22Rv1 (cell line): ENCODE measurements at regions not wholly inside any gene's neighbourhood (a gene's known extent, or its start where the extent isn't known, plus 50 kb on each side); places are given as distances from the start of the nearest gene placed in this dataset.

Experiments used
- H3K27ac ChIP-seq: fragments of 450-650 bp; 2 replicates; pipeline ENCODE4 v1.5.1; 2017
- CTCF ChIP-seq: fragments of 450-650 bp; IDR thresholded peaks from 2 replicates; pipeline ENCODE4 v1.5.1; 2017; ENCODE audit warnings: mild to moderate bottlenecking
- ZFX ChIP-seq: fragments of 450-650 bp; IDR thresholded peaks from 2 replicates; pipeline ENCODE4 v1.6.1; 2017; ENCODE audit warnings: antibody characterized with exemption, borderline replicate concordance

- no peak overlapping the region for H3K27ac ChIP-seq
- no peak for TF ChIP-seq ZFX
- no peak for TF ChIP-seq CTCF
Measured at GRCh38 chr7:144991041-144991440, 155.2 kb upstream of the TPK1 start.

- TF ChIP-seq CTCF (no peak), ZFX (no peak)
- no peak overlapping the region for H3K27ac ChIP-seq
Measured at GRCh38 chr7:144987686-144988085, 151.8 kb upstream of the TPK1 start.

- TF ChIP-seq CTCF (no peak), ZFX (no peak)
- no peak overlapping the region for H3K27ac ChIP-seq
Measured at GRCh38 chr7:144982133-144982532, 146.3 kb upstream of the TPK1 start.

GRCh38 chr7:144975882-144976281 lies 140.0 kb upstream of the TPK1 start:
- TF ChIP-seq ZFX (no peak), CTCF (no peak)
- no peak overlapping the region for H3K27ac ChIP-seq

GRCh38 chr7:144969787-144970186 lies 133.9 kb upstream of the TPK1 start:
- TF ChIP-seq CTCF: no peak
- no peak for TF ChIP-seq ZFX
- H3K27ac ChIP-seq: no peak overlapping the region

GRCh38 chr7:144960763-144961162 lies 124.9 kb upstream of the TPK1 start:
- no peak overlapping the region for H3K27ac ChIP-seq
- TF ChIP-seq ZFX: no peak
- no peak for TF ChIP-seq CTCF

- no peak for TF ChIP-seq ZFX
- no peak for TF ChIP-seq CTCF
- no peak overlapping the region for H3K27ac ChIP-seq
Measured at GRCh38 chr7:144957998-144958397, 122.1 kb upstream of the TPK1 start.
